PC-9 (cell line): ENCODE measurements at regions not wholly inside any gene's neighbourhood (a gene's known extent, or its start where the extent isn't known, plus 50 kb on each side); places are given as distances from the start of the nearest gene placed in this dataset.

Experiments used
- BruUV-seq: library from RNA; stranded (reverse); fragments of 400-500 nt; replicated peaks from 2 replicates; lab custom pipeline; 2021; lab: Mats Ljungman, UMichigan
- CTCF ChIA-PET: fragments of 300-600 bp; sonication (Branson Sonifier 250); formaldehyde crosslinking; loops from one replicate; lab custom pipeline; 2022; ENCODE audit warnings: antibody characterized with exemption; lab: Charles Lee
- POLR2A ChIA-PET: fragments of 300-600 bp; sonication (Branson Sonifier 250); formaldehyde crosslinking; loops from one replicate; lab custom pipeline; 2022; ENCODE audit warnings: antibody characterized with exemption; ENCODE audit not compliant: unreplicated experiment; lab: Charles Lee
- DNase-seq, 2 experiments: peaks; one replicate each; pipeline versions ENCODE4 v3.0.0 to v3.0.0-alpha.2; 2015 to 2022; ENCODE audit warnings: mixed read lengths in 1 of 2
- H2AFZ ChIP-seq: fragments of 200-600 bp; sonication (generic); 2 replicates; pipeline ENCODE4 v1.8.1; 2017; ENCODE audit warnings: antibody characterized with exemption
- H3F3A ChIP-seq: fragments of 200-600 bp; sonication (generic); 2 replicates; pipeline ENCODE4 v1.8.1; 2017; ENCODE audit warnings: antibody characterized with exemption, mild to moderate bottlenecking, low read depth; ENCODE audit not compliant: insufficient read depth
- H3K27ac ChIP-seq: fragments of 200-600 bp; sonication (generic); 2 replicates; pipeline ENCODE4 v1.6.1; 2016; ENCODE audit warnings: mixed run types
- H3K27me3 ChIP-seq: fragments of 200-600 bp; sonication (generic); 2 replicates; pipeline ENCODE4 v1.6.1; 2016; ENCODE audit warnings: low read depth, mixed run types; ENCODE audit not compliant: insufficient read depth
- H3K36me3 ChIP-seq: fragments of 200-600 bp; sonication (generic); 2 replicates; pipeline ENCODE4 v1.6.1; 2016; ENCODE audit warnings: low read depth, mixed run types
- H3K4me1 ChIP-seq: fragments of 200-600 bp; sonication (generic); replicated peaks from 2 replicates; pipeline ENCODE4 v1.6.1; 2016; ENCODE audit warnings: mixed run types; ENCODE audit not compliant: insufficient read depth
- H3K4me2 ChIP-seq: fragments of 200-600 bp; sonication (generic); 2 replicates; pipeline ENCODE4 v1.6.1; 2017; ENCODE audit warnings: mixed run types
- H3K4me3 ChIP-seq: fragments of 200-600 bp; sonication (generic); 2 replicates; pipeline ENCODE4 v1.6.1; 2016; ENCODE audit warnings: mixed run types
- H3K79me2 ChIP-seq: fragments of 200-600 bp; sonication (generic); 2 replicates; pipeline ENCODE4 v1.6.1; 2017; ENCODE audit warnings: low read depth, mixed run types
- H3K9me2 ChIP-seq: fragments of 200-600 bp; sonication (generic); 2 replicates; pipeline ENCODE4 v1.8.1; 2017; ENCODE audit warnings: mild to moderate bottlenecking; ENCODE audit not compliant: insufficient read depth
- H3K9me3 ChIP-seq: fragments of 200-600 bp; sonication (generic); 2 replicates; pipeline ENCODE4 v1.8.1; 2016; ENCODE audit warnings: low read depth; ENCODE audit not compliant: insufficient read depth
- H4K20me1 ChIP-seq: fragments of 200-600 bp; sonication (generic); 2 replicates; pipeline ENCODE4 v1.8.1; 2017; ENCODE audit not compliant: insufficient read depth
- EZH2 ChIP-seq: fragments of 200-600 bp; sonication (generic); IDR thresholded peaks from 2 replicates; pipeline ENCODE4 v1.8.0; 2017; ENCODE audit warnings: antibody characterized with exemption, low read depth
- intact Hi-C: fragments of 100-400 bp; cut with micrococcal nuclease; formaldehyde crosslinking; loops from one replicate; pipeline ENCODE4 v1.10.0; 2022; ENCODE audit not compliant: unreplicated experiment
- TF ChIP-seq, protein P1 (sequence below): fragments of 200-600 bp; sonication (generic); conservative IDR thresholded peaks from 2 replicates; pipeline ENCODE4 v1.6.1; 2017; ENCODE audit warnings: mixed run types, antibody characterized with exemption, mild to moderate bottlenecking, moderate library complexity

DNA sequence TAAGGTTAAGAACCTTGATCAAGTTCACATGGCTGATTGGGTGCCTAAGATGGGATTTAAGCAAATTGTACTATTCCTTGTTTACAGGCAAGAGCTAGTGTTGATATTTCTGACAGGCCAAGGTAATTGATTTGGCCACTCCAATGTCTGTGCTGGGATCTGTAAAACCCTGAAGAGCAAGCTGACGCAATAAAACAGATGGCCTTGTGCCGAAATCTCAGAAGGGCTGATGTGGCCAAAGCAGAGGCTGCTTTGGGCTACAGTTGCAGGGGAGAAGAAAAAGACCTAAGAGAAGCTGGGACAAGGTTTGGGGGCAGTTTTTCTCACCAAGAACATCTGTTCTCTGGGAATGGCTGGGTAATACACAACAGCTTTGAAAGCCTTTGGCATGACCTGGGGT, 463.2 kb upstream of the ZNF608 start:
- no peak overlapping the region for H2AFZ ChIP-seq
- ChIA-PET POLR2A (no interaction called here), CTCF (no interaction called here)
- H3K4me2 ChIP-seq: no peak overlapping the region
- DNase-seq: no peak
- H3K27me3 ChIP-seq: no peaks in the 10 kb centered on the region
- no peaks in the 10 kb centered on the region for H3K4me1 ChIP-seq
- no peaks in the 10 kb centered on the region for H3K9me3 ChIP-seq
- BruUV-seq: no TSS peak
- intact Hi-C loops: no loop called here
- no peaks in the 10 kb centered on the region for H3K9me2 ChIP-seq
- TF ChIP-seq, protein P1, sequence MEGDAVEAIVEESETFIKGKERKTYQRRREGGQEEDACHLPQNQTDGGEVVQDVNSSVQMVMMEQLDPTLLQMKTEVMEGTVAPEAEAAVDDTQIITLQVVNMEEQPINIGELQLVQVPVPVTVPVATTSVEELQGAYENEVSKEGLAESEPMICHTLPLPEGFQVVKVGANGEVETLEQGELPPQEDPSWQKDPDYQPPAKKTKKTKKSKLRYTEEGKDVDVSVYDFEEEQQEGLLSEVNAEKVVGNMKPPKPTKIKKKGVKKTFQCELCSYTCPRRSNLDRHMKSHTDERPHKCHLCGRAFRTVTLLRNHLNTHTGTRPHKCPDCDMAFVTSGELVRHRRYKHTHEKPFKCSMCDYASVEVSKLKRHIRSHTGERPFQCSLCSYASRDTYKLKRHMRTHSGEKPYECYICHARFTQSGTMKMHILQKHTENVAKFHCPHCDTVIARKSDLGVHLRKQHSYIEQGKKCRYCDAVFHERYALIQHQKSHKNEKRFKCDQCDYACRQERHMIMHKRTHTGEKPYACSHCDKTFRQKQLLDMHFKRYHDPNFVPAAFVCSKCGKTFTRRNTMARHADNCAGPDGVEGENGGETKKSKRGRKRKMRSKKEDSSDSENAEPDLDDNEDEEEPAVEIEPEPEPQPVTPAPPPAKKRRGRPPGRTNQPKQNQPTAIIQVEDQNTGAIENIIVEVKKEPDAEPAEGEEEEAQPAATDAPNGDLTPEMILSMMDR: no peak
- TF ChIP-seq EZH2: no peak
- H3K4me3 ChIP-seq: no peak overlapping the region
- H4K20me1 ChIP-seq: no peaks in the 10 kb centered on the region
- no peaks in the 10 kb centered on the region; the same call in 1 of the 2 replicates for H3F3A ChIP-seq
- H3K79me2 ChIP-seq: no peaks in the 10 kb centered on the region
- H3K27ac ChIP-seq: no peak overlapping the region
- H3K36me3 ChIP-seq: no peaks in the 10 kb centered on the region

DNA sequence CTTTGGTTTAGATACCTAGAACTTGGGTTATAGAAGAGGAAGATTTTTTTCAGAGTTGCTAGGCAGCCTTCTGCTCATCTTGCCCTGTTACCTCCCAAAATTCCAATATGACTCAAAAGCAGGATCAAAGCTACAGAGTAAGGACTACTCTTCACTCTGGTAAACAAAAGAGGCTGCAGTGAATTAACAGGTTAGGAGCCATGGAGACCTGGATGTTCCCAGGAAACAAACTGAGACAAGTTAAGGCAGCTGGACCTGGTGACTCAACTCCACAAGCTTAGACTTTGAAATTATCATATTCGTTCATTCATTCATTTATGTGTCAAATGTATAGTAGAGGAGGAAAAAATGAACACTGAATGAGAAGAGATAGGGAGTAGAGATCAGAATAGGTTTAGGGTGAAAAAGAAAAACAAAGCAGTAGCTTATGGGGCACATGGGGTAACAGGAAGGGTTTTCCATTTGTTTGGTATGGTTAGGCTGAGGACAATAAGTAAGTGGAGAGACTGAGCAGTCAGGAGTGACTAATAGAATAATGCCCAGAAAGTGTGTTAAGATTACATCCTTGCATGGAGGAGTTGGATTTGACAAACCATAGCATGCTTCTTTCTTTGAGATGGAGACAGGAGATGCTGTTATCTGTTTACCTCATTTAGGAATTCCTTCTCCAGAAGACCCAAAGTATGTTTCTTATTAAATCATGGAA, 464.0 kb upstream of the ZNF608 start:
- Histone ChIP-seq H3K79me2 (no peaks in the 10 kb centered on the region), H3K9me2 (no peaks in the 10 kb centered on the region), H3K36me3 (no peaks in the 10 kb centered on the region), H3F3A (no peaks in the 10 kb centered on the region; the same call in 1 of the 2 replicates), H3K4me2 (no peak overlapping the region), H3K4me3 (no peak overlapping the region), H3K27ac (no peak overlapping the region), H2AFZ (no peak overlapping the region), H4K20me1 (no peaks in the 10 kb centered on the region), H3K4me1 (no peaks in the 10 kb centered on the region), H3K27me3 (no peaks in the 10 kb centered on the region), H3K9me3 (no peaks in the 10 kb centered on the region)
- ChIA-PET POLR2A (no interaction called here), CTCF (no interaction called here)
- no peak for DNase-seq
- TF ChIP-seq, protein P1: no peak
- no peak for TF ChIP-seq EZH2
- intact Hi-C loops: no loop called here
- BruUV-seq: no TSS peak

DNA sequence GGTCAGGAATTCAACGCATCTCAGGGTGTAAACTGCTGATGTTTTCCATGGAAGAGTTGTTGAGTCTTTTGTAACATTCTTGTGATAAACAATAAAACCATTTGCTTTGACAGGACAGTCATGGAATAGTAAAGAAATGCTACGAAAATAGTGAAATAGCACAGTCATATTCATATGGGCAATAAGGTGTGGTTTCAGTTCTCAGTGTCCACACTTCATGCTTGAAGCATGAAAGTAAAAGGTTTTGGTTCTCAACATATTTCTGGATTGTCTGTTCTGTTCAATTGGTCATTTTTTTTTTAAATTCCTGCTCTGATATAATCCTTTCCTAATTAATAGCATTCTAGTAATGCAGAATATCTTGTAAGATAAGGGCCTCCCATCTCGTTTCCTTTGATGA, 467.6 kb upstream of the ZNF608 start:
- no peaks in the 10 kb centered on the region for H4K20me1 ChIP-seq
- no peak overlapping the region for H3K4me3 ChIP-seq
- no peaks in the 10 kb centered on the region for H3K9me3 ChIP-seq
- ChIA-PET POLR2A (no interaction called here), CTCF (no interaction called here)
- no peaks in the 10 kb centered on the region for H3K79me2 ChIP-seq
- intact Hi-C loops: no loop called here
- H3K27ac ChIP-seq: no peak overlapping the region
- H3K4me1 ChIP-seq: no peaks in the 10 kb centered on the region
- H2AFZ ChIP-seq: no peak overlapping the region
- H3F3A ChIP-seq: no peaks in the 10 kb centered on the region; the same call in 1 of the 2 replicates
- no peaks in the 10 kb centered on the region; the same call in 1 of the 2 replicates for H3K9me2 ChIP-seq
- BruUV-seq: no TSS peak
- H3K36me3 ChIP-seq: no peaks in the 10 kb centered on the region
- no peak for DNase-seq
- H3K4me2 ChIP-seq: no peak overlapping the region
- TF ChIP-seq EZH2: no peak
- TF ChIP-seq, protein P1: no peak
- H3K27me3 ChIP-seq: no peaks in the 10 kb centered on the region
